H9 (cell line): ENCODE measurements at regions not wholly inside any gene's neighbourhood (a gene's known extent, or its start where the extent isn't known, plus 50 kb on each side); places are given as distances from the start of the nearest gene placed in this dataset.

ENCODE experiments used
- DNase-seq: peaks from one replicate; pipeline ENCODE4 v3.0.0-alpha.2; 2017
- H2AFZ ChIP-seq: one replicate; pipeline ENCODE4 v1.6.1; 2013; ENCODE audit warnings: mild to moderate bottlenecking, low read length, control low read depth, moderate library complexity
- H2AK5ac ChIP-seq: 2 replicates; pipeline ENCODE4 v1.6.1; 2013; ENCODE audit warnings: low read length, control low read depth, mixed read lengths; ENCODE audit not compliant: insufficient read length
- H2BK120ac ChIP-seq: one replicate; pipeline ENCODE4 v1.6.1; 2013; ENCODE audit warnings: low read depth, mild to moderate bottlenecking, low read length, control low read depth, inconsistent platforms; ENCODE audit not compliant: poor library complexity, severe bottlenecking
- H2BK12ac ChIP-seq: 2 replicates; pipeline ENCODE4 v1.6.1; 2013; ENCODE audit warnings: low read length, control low read depth, mixed read lengths, low read depth; ENCODE audit not compliant: insufficient read length
- H2BK15ac ChIP-seq: 2 replicates; pipeline ENCODE4 v1.6.1; 2013; ENCODE audit warnings: low read depth, low read length, control low read depth
- H2BK20ac ChIP-seq: one replicate; pipeline ENCODE4 v1.6.1; 2013; ENCODE audit warnings: low read depth, mild to moderate bottlenecking, low read length, control low read depth, inconsistent platforms; ENCODE audit not compliant: poor library complexity, severe bottlenecking
- H2BK5ac ChIP-seq: 2 replicates; pipeline ENCODE4 v1.6.1; 2013; ENCODE audit warnings: low read length, control low read depth, mixed read lengths; ENCODE audit not compliant: insufficient read length
- H3K14ac ChIP-seq: 2 replicates; pipeline ENCODE4 v1.6.1; 2013; ENCODE audit warnings: low read length, control low read depth; ENCODE audit not compliant: insufficient read depth
- H3K18ac ChIP-seq: 2 replicates; pipeline ENCODE4 v1.6.1; 2013; ENCODE audit warnings: low read depth, mild to moderate bottlenecking, mixed read lengths, low read length, control low read depth; ENCODE audit not compliant: insufficient read length
- H3K23ac ChIP-seq: 2 replicates; pipeline ENCODE4 v1.6.1; 2013; ENCODE audit warnings: low read length, control low read depth, mixed read lengths, low read depth; ENCODE audit not compliant: insufficient read length
- H3K23me2 ChIP-seq: 2 replicates; pipeline ENCODE4 v1.6.1; 2013; ENCODE audit warnings: low read depth, mild to moderate bottlenecking, mixed read lengths, low read length, control low read depth; ENCODE audit not compliant: insufficient read length, poor library complexity, severe bottlenecking
- H3K27ac ChIP-seq: 2 replicates; pipeline ENCODE4 v1.5.1; 2013; ENCODE audit warnings: low read length, control low read depth, mixed read lengths, low read depth; ENCODE audit not compliant: insufficient read length
- H3K27me3 ChIP-seq: 2 replicates; pipeline ENCODE4 v1.6.1; 2013; ENCODE audit warnings: low read length, control low read depth, inconsistent platforms; ENCODE audit not compliant: insufficient read depth
- H3K4ac ChIP-seq: 2 replicates; pipeline ENCODE4 v1.6.1; 2013; ENCODE audit warnings: low read depth, mild to moderate bottlenecking, control low read depth, inconsistent platforms, low read length, moderate library complexity
- H3K4me1 ChIP-seq: 2 replicates; pipeline ENCODE4 v1.6.1; 2013; ENCODE audit warnings: low read length, control low read depth, inconsistent platforms; ENCODE audit not compliant: insufficient read depth
- H3K4me2 ChIP-seq: 2 replicates; pipeline ENCODE4 v1.6.1; 2013; ENCODE audit warnings: low read length, control low read depth, mixed read lengths; ENCODE audit not compliant: insufficient read length, insufficient read depth
- H3K56ac ChIP-seq: 2 replicates; pipeline ENCODE4 v1.6.1; 2013; ENCODE audit warnings: low read depth, mild to moderate bottlenecking, mixed read lengths, low read length, control low read depth; ENCODE audit not compliant: insufficient read length
- H3K79me1 ChIP-seq: 2 replicates; pipeline ENCODE4 v1.6.1; 2013; ENCODE audit warnings: low read depth, mild to moderate bottlenecking, moderate library complexity, low read length, control low read depth, inconsistent platforms; ENCODE audit not compliant: insufficient read depth, poor library complexity, severe bottlenecking
- H3K79me2 ChIP-seq: 2 replicates; pipeline ENCODE4 v1.6.1; 2013; ENCODE audit warnings: low read length, control low read depth, inconsistent platforms; ENCODE audit not compliant: insufficient read depth
- H3K9ac ChIP-seq: 2 replicates; pipeline ENCODE4 v1.6.1; 2013; ENCODE audit warnings: low read length, control low read depth, mixed read lengths; ENCODE audit not compliant: insufficient read length; ENCODE audit errors: extremely low read depth
- H3K9me3 ChIP-seq: one replicate; pipeline ENCODE4 v1.6.1; 2013; ENCODE audit warnings: low read depth, low read length, inconsistent platforms; ENCODE audit not compliant: control insufficient read depth
- H3T11ph ChIP-seq: one replicate; pipeline ENCODE4 v1.6.1; 2013; ENCODE audit warnings: mild to moderate bottlenecking, low read length, control low read depth, inconsistent platforms
- H4K20me1 ChIP-seq: one replicate; pipeline ENCODE4 v1.6.1; 2013; ENCODE audit not compliant: control insufficient read depth, insufficient read length, insufficient read depth
- H4K5ac ChIP-seq: 2 replicates; pipeline ENCODE4 v1.6.1; 2013; ENCODE audit warnings: low read depth, mild to moderate bottlenecking, mixed read lengths, low read length, control low read depth; ENCODE audit not compliant: insufficient read length
- H4K8ac ChIP-seq: replicated peaks from 2 replicates; pipeline ENCODE4 v1.6.1; 2013; ENCODE audit warnings: low read length, control low read depth, mixed read lengths, low read depth; ENCODE audit not compliant: insufficient read length
- H4K91ac ChIP-seq: 2 replicates; pipeline ENCODE4 v1.6.1; 2013; ENCODE audit warnings: low read depth, mild to moderate bottlenecking, moderate library complexity, mixed read lengths, low read length, control low read depth; ENCODE audit not compliant: insufficient read length
- H3K27ac Mint-ChIP-seq, 3 experiments: 2 replicates in 2 of 3; 3 replicates in 1 of 3; pipeline ENCODE4 v1.8.0; 2020 to 2021; ENCODE audit warnings: mixed read lengths in 3 of 3, mild to moderate bottlenecking in 1 of 3, moderate library complexity in 1 of 3
- H3K27me3 Mint-ChIP-seq: 2 replicates; pipeline ENCODE4 v1.8.0; 2021; ENCODE audit warnings: low read depth, mild to moderate bottlenecking, moderate library complexity, mixed read lengths
- H3K36me3 Mint-ChIP-seq, 3 experiments: 2 replicates in 2 of 3; 3 replicates in 1 of 3; pipeline ENCODE4 v1.8.0; 2020 to 2021; ENCODE audit warnings: low read depth in 3 of 3, mixed read lengths in 3 of 3; ENCODE audit not compliant: insufficient read depth in 1 of 3
- H3K4me1 Mint-ChIP-seq, 2 experiments: 2 replicates each; pipeline ENCODE4 v1.8.0; 2020; ENCODE audit warnings: mixed read lengths in 2 of 2
- H3K4me3 Mint-ChIP-seq, 2 experiments: 2 replicates in 1 of 2; 3 replicates in 1 of 2; pipeline ENCODE4 v1.8.0; 2020 to 2021; ENCODE audit warnings: mild to moderate bottlenecking in 2 of 2, mixed read lengths in 2 of 2, moderate library complexity in 1 of 2
- H3K9me3 Mint-ChIP-seq, 2 experiments: 2 replicates in 1 of 2; 3 replicates in 1 of 2; pipeline ENCODE4 v1.8.0; 2020; ENCODE audit warnings: mild to moderate bottlenecking in 2 of 2, mixed read lengths in 2 of 2, moderate library complexity in 1 of 2
- CTCF ChIP-seq: fragments of 200-600 bp; sonication (generic); conservative IDR thresholded peaks from 3 replicates; pipeline ENCODE4 v1.8.0; 2021; ENCODE audit warnings: antibody characterized with exemption, mild to moderate bottlenecking
- WGBS: extraction: QIAGEN DNeasy Blood & Tissue Kit; methylation state at CpG from one replicate; pipeline ENCODE4 v1.1.7; 2013; ENCODE audit warnings: missing lambda C conversion rate, low lambda C conversion rate, mixed read lengths; ENCODE audit not compliant: insufficient read length; ENCODE audit errors: extremely low coverage; 5-methylcytosine and 5-hydroxymethylcytosine counted together

GRCh38 chr2:192876698-192877097 lies 682.0 kb upstream of the TMEFF2 start:
- Histone ChIP-seq H2BK120ac (no peak overlapping the region), H3K23ac (no peak overlapping the region), H3K4me1 (no peaks in the 10 kb centered on the region), H4K8ac (no peak overlapping the region), H2BK15ac (no peak overlapping the region), H3K79me1 (no peaks in the 10 kb centered on the region), H3K14ac (no peak overlapping the region), H3K18ac (no peak overlapping the region), H4K20me1 (no peaks in the 10 kb centered on the region), H2BK5ac (no peak overlapping the region), H2AFZ (no peak overlapping the region), H3K56ac (no peak overlapping the region), H3K27me3 (no peaks in the 10 kb centered on the region), H3K4ac (no peak overlapping the region), H3K4me2 (no peak overlapping the region), H3K79me2 (no peaks in the 10 kb centered on the region), H2AK5ac (no peak overlapping the region), H2BK12ac (no peak overlapping the region), H3K27ac (no peak overlapping the region), H3T11ph (no peak overlapping the region), H2BK20ac (no peak overlapping the region), H4K5ac (no peak overlapping the region), H3K9me3 (no peaks in the 10 kb centered on the region), H4K91ac (no peak overlapping the region), H3K9ac (no peak overlapping the region), H3K23me2 (no peaks in the 10 kb centered on the region)
- no peaks in the 10 kb centered on the region for H3K9me3 Mint-ChIP-seq
- no peaks in the 10 kb centered on the region for H3K36me3 Mint-ChIP-seq
- no peak for TF ChIP-seq CTCF
- peaks cover 6% of the 10 kb centered on the region in 2 experiments; a peak in 2 of 4 replicates for H3K4me1 Mint-ChIP-seq
- WGBS: no CpG with 5 or more reads among the region's 2 CpGs
- no peak for DNase-seq
- no peak overlapping the region for H3K4me3 Mint-ChIP-seq
- no peaks in the 10 kb centered on the region for H3K27me3 Mint-ChIP-seq
- H3K27ac Mint-ChIP-seq: no peak overlapping the region
